Activated CD4-positive, alpha-beta T cell treated with anti-CD3 and anti-CD28 coated beads, Interleukin-2, Interleukin-4, amounts not matched to agents 100 ng/mL and 50 ng/mL, durations not matched to agents 16 hours and 8 hours (primary cell): ENCODE measurements at regions not wholly inside any gene's neighbourhood (a gene's known extent, or its start where the extent isn't known, plus 50 kb on each side); places are given as distances from the start of the nearest gene placed in this dataset.

ENCODE experiments used
- DNase-seq: peaks from one replicate; pipeline ENCODE4 v3.0.0-alpha.2; 2020; ENCODE audit warnings: low spot score

- DNase-seq: no peak
Observed at GRCh38 chr12:127231371-127231770, 1035.6 kb upstream of the TMEM132C start.

- DNase-seq: no peak
Observed at GRCh38 chr12:127233016-127233415, 1034.0 kb upstream of the TMEM132C start.

GRCh38 chr12:127235761-127236160 lies 1031.2 kb upstream of the TMEM132C start:
- DNase-seq: no peak

GRCh38 chr12:127236491-127236890 lies 1030.5 kb upstream of the TMEM132C start:
- no peak for DNase-seq

- no peak for DNase-seq
Observed at GRCh38 chr12:127237151-127237550, 1029.8 kb upstream of the TMEM132C start.

- no peak for DNase-seq
Observed at GRCh38 chr12:127238107-127238506, 1028.9 kb upstream of the TMEM132C start.

- DNase-seq: no peak
Observed at GRCh38 chr12:127239781-127240180, 1027.2 kb upstream of the TMEM132C start.

- no peak for DNase-seq
Observed at GRCh38 chr12:127240249-127240929, 1026.6 kb upstream of the TMEM132C start.

- DNase-seq: no peak
Observed at GRCh38 chr12:127241072-127241817, 1025.7 kb upstream of the TMEM132C start.

GRCh38 chr12:127245009-127245408 lies 1022.0 kb upstream of the TMEM132C start:
- no peak for DNase-seq

GRCh38 chr12:127245437-127245836 lies 1021.5 kb upstream of the TMEM132C start:
- DNase-seq: no peak

- no peak for DNase-seq
Observed at GRCh38 chr12:127247937-127248336, 1019.0 kb upstream of the TMEM132C start.

GRCh38 chr12:127249428-127249827 lies 1017.5 kb upstream of the TMEM132C start:
- no peak for DNase-seq

- DNase-seq: no peak
Observed at GRCh38 chr12:127253797-127254327, 1013.1 kb upstream of the TMEM132C start.

- no peak for DNase-seq
Observed at GRCh38 chr12:127254420-127254955, 1012.5 kb upstream of the TMEM132C start.

- DNase-seq: no peak
Observed at GRCh38 chr12:127257366-127257935, 1009.5 kb upstream of the TMEM132C start.

GRCh38 chr12:127260531-127260930 lies 1006.4 kb upstream of the TMEM132C start:
- DNase-seq: no peak

GRCh38 chr12:127260999-127261398 lies 1006.0 kb upstream of the TMEM132C start:
- no peak for DNase-seq

GRCh38 chr12:127262615-127263014 lies 1004.4 kb upstream of the TMEM132C start:
- DNase-seq: no peak

- DNase-seq: no peak
Observed at GRCh38 chr12:127263621-127264020, 1003.3 kb upstream of the TMEM132C start.

GRCh38 chr12:127267128-127267527 lies 999.8 kb upstream of the TMEM132C start:
- no peak for DNase-seq

GRCh38 chr12:127268213-127268612 lies 998.8 kb upstream of the TMEM132C start:
- no peak for DNase-seq
